HG03097 (cell line): ENCODE measurements at regions not wholly inside any gene's neighbourhood (a gene's known extent, or its start where the extent isn't known, plus 50 kb on each side); places are given as distances from the start of the nearest gene placed in this dataset.

Experiments
- ATAC-seq: cut with Tn5 transposase; IDR thresholded peaks from one replicate; pipeline ENCODE4 v1.9.1; 2021; ENCODE audit not compliant: unreplicated experiment, low FRiP score

GRCh38 chr4:30642567-30642966 lies 77.6 kb upstream of the PCDH7 start:
- ATAC-seq, result no peak

GRCh38 chr4:30653291-30653690 lies 66.9 kb upstream of the PCDH7 start:
- no peak for ATAC-seq

GRCh38 chr4:30656828-30657227 lies 63.3 kb upstream of the PCDH7 start:
- no peak for ATAC-seq

GRCh38 chr4:30667919-30668318 lies 52.2 kb upstream of the PCDH7 start:
- no peak for ATAC-seq

- no peak for ATAC-seq
Observed at GRCh38 chr4:30670206-30670605, 50.0 kb upstream of the PCDH7 start.
